HL-60 (cell line): ENCODE measurements at regions not wholly inside any gene's neighbourhood (a gene's known extent, or its start where the extent isn't known, plus 50 kb on each side); places are given as distances from the start of the nearest gene placed in this dataset.

Experiments
- CTCF ChIP-seq: IDR thresholded peaks from one replicate; pipeline ENCODE4 v1.5.1; 2011; ENCODE audit warnings: low read length, control low read depth, inconsistent platforms; ENCODE audit not compliant: insufficient read depth
- POLR2AphosphoS5 ChIP-seq: IDR thresholded peaks from 2 replicates; pipeline ENCODE4 v1.6.1; 2012; ENCODE audit warnings: low read depth
- REST ChIP-seq: IDR thresholded peaks from 2 replicates; pipeline ENCODE4 v1.6.1; 2012; ENCODE audit warnings: low read depth; ENCODE audit not compliant: insufficient replicate concordance

GRCh38 chr14:89061696-89062095 lies 237.2 kb downstream of the TTC8 start:
- no peak for TF ChIP-seq POLR2AphosphoS5
- no peak for TF ChIP-seq CTCF
- TF ChIP-seq REST, result no peak
